Ascending aorta (tissue), 2 donors: ENCODE measurements at regions not wholly inside any gene's neighbourhood (a gene's known extent, or its start where the extent isn't known, plus 50 kb on each side); places are given as distances from the start of the nearest gene placed in this dataset.

Experiments used
- DNase-seq, 2 donors: peaks; one replicate each; pipeline ENCODE4 v3.0.0-alpha.2; 2019; ENCODE audit warnings: low spot score in 2 of 2
- H3K27ac ChIP-seq, 2 donors: fragments of 200-600 bp; sonication (generic); one replicate each; pipeline ENCODE4 v1.5.1; 2016 to 2017; ENCODE audit warnings: mild to moderate bottlenecking in 1 of 2
- H3K27me3 ChIP-seq: fragments of 200-600 bp; sonication (generic); one replicate; pipeline ENCODE4 v1.5.1; 2017
- H3K36me3 ChIP-seq, 2 donors: fragments of 200-600 bp; sonication (generic); one replicate each; pipeline ENCODE4 v1.5.1; 2016
- H3K4me1 ChIP-seq, 2 donors: fragments of 200-600 bp; sonication (generic); one replicate each; pipeline ENCODE4 v1.5.1; 2016 to 2017; ENCODE audit warnings: mild to moderate bottlenecking in 1 of 2
- H3K4me3 ChIP-seq, 2 donors: fragments of 200-600 bp; sonication (generic); one replicate each; pipeline ENCODE4 v1.5.1; 2016 to 2017; ENCODE audit warnings: mild to moderate bottlenecking in 1 of 2
- H3K9me3 ChIP-seq, 2 donors: fragments of 200-600 bp; sonication (generic); one replicate each; pipeline ENCODE4 v1.5.1; 2016
- CTCF ChIP-seq, 3 experiments: fragments of 200-600 bp in 2 of 3; fragments of 450-650 bp in 1 of 3; sonication (generic) in 2 of 3; IDR thresholded peaks; one replicate each; pipeline ENCODE4 v1.5.1; 2016 to 2019; ENCODE audit warnings: antibody characterized with exemption in 3 of 3, mild to moderate bottlenecking in 1 of 3, moderate library complexity in 1 of 3
- intact Hi-C: fragments of 100-400 bp; cut with DNase I; formaldehyde crosslinking; loops from one replicate; pipeline ENCODE4 v1.15.1; 2023

GRCh38 chr4:107246761-107247160 lies 210.6 kb upstream of the DKK2 start:
- intact Hi-C loops: no loop called here
- DNase-seq: no peak
- Histone ChIP-seq H3K9me3 (no peaks in the 10 kb centered on the region), H3K27me3 (no peaks in the 10 kb centered on the region), H3K4me1 (no peaks in the 10 kb centered on the region), H3K4me3 (no peak overlapping the region), H3K36me3 (no peaks in the 10 kb centered on the region), H3K27ac (no peak overlapping the region)
- TF ChIP-seq CTCF (IDR thresholded peaks at IDR 0.05): no peak

GRCh38 chr4:107243141-107243781 lies 207.1 kb upstream of the DKK2 start:
- DNase-seq: no peak
- no peaks in the 10 kb centered on the region for H3K36me3 ChIP-seq
- H3K9me3 ChIP-seq: no peaks in the 10 kb centered on the region
- H3K4me1 ChIP-seq: no peaks in the 10 kb centered on the region
- no peak overlapping the region for H3K4me3 ChIP-seq
- no peaks in the 10 kb centered on the region for H3K27me3 ChIP-seq
- intact Hi-C loops: no loop called here
- no peak for TF ChIP-seq CTCF (IDR thresholded peaks at IDR 0.05)
- no peak overlapping the region for H3K27ac ChIP-seq

- H3K27ac ChIP-seq: no peak overlapping the region
- intact Hi-C loops: no loop called here
- no peaks in the 10 kb centered on the region for H3K4me1 ChIP-seq
These were observed 184.9 kb upstream of the DKK2 start for GRCh38 chr4:107220976-107221375.

GRCh38 chr4:107219681-107220080 lies 183.6 kb upstream of the DKK2 start:
- no peaks in the 10 kb centered on the region for H3K27me3 ChIP-seq
- TF ChIP-seq CTCF (IDR thresholded peaks at IDR 0.05): no peak
- DNase-seq: no peak
- H3K4me3 ChIP-seq: no peak overlapping the region
- intact Hi-C loops: no loop called here
- no peak overlapping the region for H3K27ac ChIP-seq
- H3K9me3 ChIP-seq: no peaks in the 10 kb centered on the region
- no peaks in the 10 kb centered on the region for H3K36me3 ChIP-seq
- H3K4me1 ChIP-seq: no peaks in the 10 kb centered on the region

More at GRCh38 chr4:107220976-107221375, 184.9 kb upstream of the DKK2 start:
- no peak for DNase-seq
- no peaks in the 10 kb centered on the region for H3K9me3 ChIP-seq
- no peaks in the 10 kb centered on the region for H3K36me3 ChIP-seq
- H3K27me3 ChIP-seq: no peaks in the 10 kb centered on the region
- TF ChIP-seq CTCF (IDR thresholded peaks at IDR 0.05): no peak
- no peak overlapping the region for H3K4me3 ChIP-seq

GRCh38 chr4:107216379-107216778 lies 180.3 kb upstream of the DKK2 start:
- H3K9me3 ChIP-seq: no peaks in the 10 kb centered on the region
- DNase-seq: no peak
- H3K36me3 ChIP-seq: no peaks in the 10 kb centered on the region
- no peak overlapping the region for H3K4me3 ChIP-seq
- intact Hi-C loops: no loop called here
- no peaks in the 10 kb centered on the region for H3K4me1 ChIP-seq
- no peaks in the 10 kb centered on the region for H3K27me3 ChIP-seq
- TF ChIP-seq CTCF (IDR thresholded peaks at IDR 0.05): no peak
- no peak overlapping the region for H3K27ac ChIP-seq

GRCh38 chr4:107215222-107215621 lies 179.1 kb upstream of the DKK2 start:
- DNase-seq: no peak
- H3K27ac ChIP-seq: no peak overlapping the region

More at GRCh38 chr4:107215222-107215621, 179.1 kb upstream of the DKK2 start:
- Histone ChIP-seq H3K4me3 (no peak overlapping the region), H3K9me3 (no peaks in the 10 kb centered on the region), H3K36me3 (no peaks in the 10 kb centered on the region), H3K27me3 (no peaks in the 10 kb centered on the region), H3K4me1 (no peaks in the 10 kb centered on the region)
- TF ChIP-seq CTCF (IDR thresholded peaks at IDR 0.05): no peak
- intact Hi-C loops: no loop called here
